Thymus (tissue), 11 donors: ENCODE measurements at regions not wholly inside any gene's neighbourhood (a gene's known extent, or its start where the extent isn't known, plus 50 kb on each side); places are given as distances from the start of the nearest gene placed in this dataset.
A peak's percentile ranks its signal among the peaks of the same experiment; 100 is the strongest.

Experiments used
- DNase-seq, 9 donors: peaks; one replicate each; pipeline ENCODE4 v3.0.0-alpha.2; 2013; ENCODE audit warnings: low spot score in 9 of 9, low read depth in 6 of 9, missing footprints in 1 of 9
- H3K27ac ChIP-seq, 2 donors: one replicate each; pipeline ENCODE4 v1.5.1; 2013; ENCODE audit warnings: control low read depth in 1 of 2, low read depth in 1 of 2, low read length in 1 of 2, mild to moderate bottlenecking in 1 of 2, moderate library complexity in 1 of 2
- H3K27me3 ChIP-seq, 2 donors: one replicate each; pipeline ENCODE4 v1.5.1; 2013; ENCODE audit warnings: low read length in 1 of 2; ENCODE audit not compliant: control insufficient read depth in 2 of 2, insufficient read depth in 1 of 2
- H3K36me3 ChIP-seq, 2 donors: one replicate each; pipeline ENCODE4 v1.5.1; 2013; ENCODE audit warnings: low read length in 1 of 2, mild to moderate bottlenecking in 1 of 2, moderate library complexity in 1 of 2; ENCODE audit not compliant: control insufficient read depth in 2 of 2, insufficient read depth in 2 of 2
- H3K4me1 ChIP-seq, 2 donors: one replicate each; pipeline ENCODE4 v1.5.1; 2013; ENCODE audit warnings: low read length in 2 of 2; ENCODE audit not compliant: control insufficient read depth in 2 of 2, insufficient read depth in 2 of 2
- H3K4me3 ChIP-seq, 2 donors: one replicate each; pipeline ENCODE4 v1.5.1; 2013; ENCODE audit warnings: low read length in 2 of 2, control low read depth in 1 of 2, mild to moderate bottlenecking in 1 of 2
- H3K9me3 ChIP-seq, 2 donors: one replicate each; pipeline ENCODE4 v1.5.1; 2013; ENCODE audit warnings: low read length in 1 of 2, mild to moderate bottlenecking in 1 of 2; ENCODE audit not compliant: control insufficient read depth in 2 of 2, insufficient read depth in 1 of 2
- WGBS: extraction: QIAGEN DNeasy Blood & Tissue Kit; methylation state at CpG from one replicate; pipeline ENCODE4 v1.1.7; 2013; 5-methylcytosine and 5-hydroxymethylcytosine counted together
- donor health status: healthy.

DNA sequence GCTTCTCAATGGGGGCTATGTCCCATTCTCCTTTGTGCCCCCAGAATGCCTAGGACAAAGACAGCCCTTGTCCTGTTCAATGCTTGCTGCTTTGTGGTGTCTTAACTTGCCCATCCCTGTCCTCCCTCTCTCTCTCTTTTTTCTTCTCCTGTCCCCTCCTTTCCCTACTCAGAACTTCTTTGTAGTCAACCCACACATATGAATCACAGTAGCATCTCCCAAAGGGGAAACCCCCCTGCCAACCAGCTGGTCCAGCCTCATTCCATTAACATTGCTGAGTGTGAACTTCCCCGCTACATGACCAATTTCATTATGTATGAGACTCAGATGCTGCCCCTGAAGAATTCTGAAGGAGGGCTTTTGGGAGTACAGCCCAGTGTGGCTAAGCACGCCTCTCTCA, 408.3 kb downstream of the ENC1 start:
- WGBS: 95% methylated on average over 2 of the region's 2 CpGs
- no peak for DNase-seq
- H3K4me3 ChIP-seq: no peak overlapping the region
- H3K9me3 ChIP-seq: no peaks in the 10 kb centered on the region
- H3K27ac ChIP-seq: no peak overlapping the region
- H3K36me3 ChIP-seq: no peaks in the 10 kb centered on the region
- no peaks in the 10 kb centered on the region for H3K27me3 ChIP-seq
- H3K4me1 ChIP-seq: no peaks in the 10 kb centered on the region

DNA sequence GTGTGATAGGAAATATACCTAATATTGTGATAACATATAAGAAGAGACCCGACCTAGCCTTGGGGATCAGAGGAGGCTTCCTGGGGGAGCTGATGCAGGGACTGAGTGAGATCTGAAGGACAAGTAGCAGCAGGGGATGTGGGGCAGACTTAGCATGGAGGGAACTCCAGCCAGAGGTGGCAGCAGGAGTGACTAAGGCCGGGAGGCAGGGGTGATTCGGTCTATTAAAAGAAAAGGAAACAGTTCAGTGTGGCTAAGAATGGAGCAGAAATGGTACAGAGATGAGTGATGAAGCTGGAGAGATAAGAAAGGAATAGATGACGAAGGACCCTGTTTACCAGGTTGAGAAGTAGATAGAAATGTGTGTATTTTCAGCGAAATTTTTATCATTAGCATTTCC, 408.8 kb downstream of the ENC1 start:
- Histone ChIP-seq H3K9me3 (no peaks in the 10 kb centered on the region), H3K27me3 (no peaks in the 10 kb centered on the region), H3K27ac (no peak overlapping the region), H3K4me3 (no peak overlapping the region), H3K4me1 (no peaks in the 10 kb centered on the region), H3K36me3 (no peaks in the 10 kb centered on the region)
- DNase-seq: no peak
- WGBS: 93% methylated on average over 5 of the region's 5 CpGs

- WGBS: 91% methylated on average over 4 of the region's 4 CpGs
Measured at GRCh38 chr5:74226716-74227485, 413.6 kb downstream of the ENC1 start.

DNA sequence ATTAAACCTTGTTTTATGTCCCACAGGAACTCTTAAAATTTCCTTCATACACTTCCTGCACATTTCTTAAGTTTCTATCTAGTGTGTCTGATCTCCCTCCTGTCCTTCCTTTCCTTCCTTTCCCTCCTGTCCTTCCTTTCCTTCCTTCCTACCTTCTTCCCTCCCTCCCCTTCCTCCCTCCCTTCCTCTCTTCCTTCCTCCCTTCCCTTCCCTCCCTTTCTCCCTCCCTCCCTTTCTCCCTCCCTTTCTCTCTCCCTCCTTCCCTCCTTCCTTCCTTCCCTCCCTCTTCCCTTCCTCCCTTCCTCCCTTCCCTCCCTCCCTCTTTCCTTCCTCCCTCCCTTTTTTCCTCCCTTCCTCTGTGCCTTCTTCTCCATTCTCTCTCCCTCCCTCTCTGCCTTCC, 414.9 kb downstream of the ENC1 start:
- H3K27ac ChIP-seq: no peak overlapping the region
- H3K27me3 ChIP-seq: no peaks in the 10 kb centered on the region
- no peak overlapping the region for H3K4me3 ChIP-seq
- no peaks in the 10 kb centered on the region for H3K4me1 ChIP-seq
- no peak for DNase-seq
- peaks cover 0 to 6% of the 10 kb centered on the region in 2 donors for H3K9me3 ChIP-seq
- no peaks in the 10 kb centered on the region for H3K36me3 ChIP-seq

More at GRCh38 chr5:74226716-74227485, 413.6 kb downstream of the ENC1 start:
- H3K36me3 ChIP-seq: no peaks in the 10 kb centered on the region
- peaks cover 0 to 6% of the 10 kb centered on the region in 2 donors for H3K9me3 ChIP-seq
- H3K4me3 ChIP-seq: no peak overlapping the region
- H3K4me1 ChIP-seq: no peaks in the 10 kb centered on the region
- H3K27ac ChIP-seq: no peak overlapping the region
- no peak for DNase-seq
- no peaks in the 10 kb centered on the region for H3K27me3 ChIP-seq

GRCh38 chr5:74224331-74224730, 416.2 kb downstream of the ENC1 start:
- no peak overlapping the region for H3K27ac ChIP-seq
- H3K4me3 ChIP-seq: no peak overlapping the region
- H3K4me1 ChIP-seq: no peaks in the 10 kb centered on the region
- DNase-seq: no peak
- H3K9me3 ChIP-seq: peaks cover 0 to 6% of the 10 kb centered on the region in 2 donors
- no peaks in the 10 kb centered on the region for H3K27me3 ChIP-seq
- no peaks in the 10 kb centered on the region for H3K36me3 ChIP-seq

- H3K36me3 ChIP-seq: no peaks in the 10 kb centered on the region
- DNase-seq: no peak
- no peak overlapping the region for H3K27ac ChIP-seq
- H3K27me3 ChIP-seq: no peaks in the 10 kb centered on the region
- H3K9me3 ChIP-seq: peaks cover 0 to 6% of the 10 kb centered on the region in 2 donors
- H3K4me3 ChIP-seq: no peak overlapping the region
- WGBS: 36% methylated on average over 1 of the region's 1 CpG
- H3K4me1 ChIP-seq: no peaks in the 10 kb centered on the region
Measured at GRCh38 chr5:74222806-74223205, 417.7 kb downstream of the ENC1 start.

DNA sequence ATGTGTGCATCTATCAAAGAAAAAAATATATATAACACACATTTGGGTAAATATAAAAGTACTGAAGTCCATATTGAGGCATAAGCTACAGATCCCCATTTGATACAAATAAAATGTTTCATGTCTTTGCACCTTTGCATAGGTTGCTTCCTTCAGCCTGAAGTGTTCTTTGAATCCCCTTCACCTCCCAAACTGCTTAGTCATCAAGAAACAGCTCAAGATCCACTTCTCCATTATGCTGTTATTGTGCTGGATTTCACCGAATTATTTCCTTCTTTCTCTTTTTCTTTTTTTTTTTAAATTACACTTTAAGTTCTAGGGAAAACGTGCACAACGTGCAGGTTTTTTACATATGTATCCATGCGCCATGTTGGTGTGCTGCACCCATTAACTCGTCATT, 419.1 kb downstream of the ENC1 start:
- H3K9me3 ChIP-seq: peaks cover 0 to 6% of the 10 kb centered on the region in 2 donors
- no peak overlapping the region for H3K27ac ChIP-seq
- H3K36me3 ChIP-seq: no peaks in the 10 kb centered on the region
- no peak overlapping the region for H3K4me3 ChIP-seq
- DNase-seq: no peak
- no peaks in the 10 kb centered on the region for H3K27me3 ChIP-seq
- 71% methylated on average over 5 of the region's 5 CpGs for WGBS
- H3K4me1 ChIP-seq: no peaks in the 10 kb centered on the region

DNA sequence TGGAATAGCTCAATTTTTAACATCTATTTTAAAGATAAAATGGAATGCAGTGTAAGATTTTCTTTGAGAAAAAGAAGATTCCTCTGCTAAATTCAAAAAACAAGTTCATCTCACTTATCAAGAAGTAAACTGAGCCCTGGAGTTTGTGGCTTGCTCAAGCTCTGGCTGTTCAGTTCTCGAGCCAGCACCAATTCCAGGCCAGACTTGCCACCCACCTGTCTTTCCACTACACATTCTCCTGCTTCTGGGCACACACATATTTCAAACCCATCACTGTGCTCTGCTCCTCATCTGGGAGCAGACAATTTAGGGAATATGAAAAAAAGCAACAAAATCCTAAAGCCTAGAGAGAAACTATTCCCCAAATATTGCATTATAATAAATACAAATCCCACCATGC, 424.5 kb downstream of the ENC1 start:
- Histone ChIP-seq H3K4me3 (no peak overlapping the region), H3K9me3 (no peaks in the 10 kb centered on the region), H3K27me3 (no peaks in the 10 kb centered on the region), H3K36me3 (no peaks in the 10 kb centered on the region), H3K4me1 (peaks cover 0 to 5% of the 10 kb centered on the region in 2 donors), H3K27ac (no peak overlapping the region)
- no peak for DNase-seq
- WGBS: 77% methylated on average over 1 of the region's 1 CpG

DNA sequence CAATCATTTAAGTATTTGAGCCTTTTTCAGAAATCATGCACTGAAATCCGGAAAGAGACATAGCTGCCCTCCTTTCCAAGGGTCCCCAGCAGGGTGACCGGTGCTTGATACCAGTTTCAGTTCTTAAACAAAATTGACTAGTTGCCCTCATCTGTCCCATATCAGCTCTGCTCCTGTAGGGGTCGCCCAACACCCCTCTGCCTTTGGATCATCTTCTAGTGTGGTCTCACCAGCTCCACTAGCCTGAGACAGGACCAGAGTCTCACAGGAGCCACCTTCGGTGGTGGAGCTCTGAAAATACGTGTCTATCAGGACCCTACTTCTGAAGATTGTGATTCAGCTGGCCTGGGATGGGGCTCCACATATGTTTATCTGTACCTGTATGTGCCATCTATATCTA, 428.2 kb downstream of the ENC1 start:
- Histone ChIP-seq H3K4me3 (no peak overlapping the region), H3K9me3 (no peaks in the 10 kb centered on the region), H3K4me1 (peaks cover 0 to 6% of the 10 kb centered on the region in 2 donors), H3K27me3 (no peaks in the 10 kb centered on the region), H3K27ac (no peak overlapping the region), H3K36me3 (no peaks in the 10 kb centered on the region)
- 75% methylated on average over 5 of the region's 5 CpGs for WGBS
- peak in 4 of 9 donors; percentile 30 to 47 (median 35) for DNase-seq
